Karpas-422 (cell line): ENCODE measurements at regions not wholly inside any gene's neighbourhood (a gene's known extent, or its start where the extent isn't known, plus 50 kb on each side); places are given as distances from the start of the nearest gene placed in this dataset.
A peak's percentile ranks its signal among the peaks of the same experiment; 100 is the strongest.

Source experiments
- DNase-seq: peaks from one replicate; pipeline ENCODE4 v3.0.0-alpha.2; 2015
- H2AFZ ChIP-seq: fragments of 200-600 bp; sonication (generic); 2 replicates; pipeline ENCODE4 v1.6.1; 2014; ENCODE audit warnings: antibody characterized with exemption, low read length, mixed read lengths
- H3K27ac ChIP-seq: fragments of 200-600 bp; sonication (generic); 2 replicates; pipeline ENCODE4 v1.5.1; 2014; ENCODE audit warnings: mild to moderate bottlenecking, low read length, moderate library complexity
- H3K27me3 ChIP-seq: fragments of 200-600 bp; sonication (generic); 2 replicates; pipeline ENCODE4 v1.6.1; 2014; ENCODE audit warnings: low read length, mixed read lengths
- H3K36me3 ChIP-seq: fragments of 200-600 bp; sonication (generic); 2 replicates; pipeline ENCODE4 v1.6.1; 2014; ENCODE audit warnings: low read length, mixed read lengths; ENCODE audit not compliant: insufficient read depth
- H3K4me1 ChIP-seq: fragments of 200-600 bp; sonication (generic); 2 replicates; pipeline ENCODE4 v1.6.1; 2014; ENCODE audit warnings: mild to moderate bottlenecking, low read length, mixed read lengths
- H3K4me2 ChIP-seq: fragments of 200-600 bp; sonication (generic); 2 replicates; pipeline ENCODE4 v1.6.1; 2014; ENCODE audit warnings: low read length, low read depth, mild to moderate bottlenecking; ENCODE audit not compliant: poor library complexity, severe bottlenecking
- H3K4me3 ChIP-seq: fragments of 200-600 bp; sonication (generic); 2 replicates; pipeline ENCODE4 v1.5.1; 2014; ENCODE audit warnings: mild to moderate bottlenecking, antibody characterized with exemption, low read length, mixed read lengths
- H3K79me2 ChIP-seq: fragments of 200-600 bp; sonication (generic); 2 replicates; pipeline ENCODE4 v1.6.1; 2014; ENCODE audit warnings: mild to moderate bottlenecking, low read length, mixed read lengths
- H3K9ac ChIP-seq: fragments of 200-600 bp; sonication (generic); 2 replicates; pipeline ENCODE4 v1.6.0; 2014; ENCODE audit warnings: low read length
- H3K9me2 ChIP-seq: fragments of 200-600 bp; sonication (generic), shearing (Covaris generic); replicated peaks from 2 replicates; pipeline ENCODE4 v1.6.0; 2014; ENCODE audit warnings: mild to moderate bottlenecking, low read length, moderate library complexity; ENCODE audit not compliant: insufficient read depth
- H3K9me3 ChIP-seq: fragments of 300-700, 200-600 bp; sonication (generic); 2 replicates; pipeline ENCODE4 v1.6.1; 2014; ENCODE audit warnings: low read length, mixed read lengths
- H4K20me1 ChIP-seq: fragments of 200-600 bp; sonication (generic); 2 replicates; pipeline ENCODE4 v1.6.1; 2014; ENCODE audit warnings: mild to moderate bottlenecking, antibody characterized with exemption, low read length, low read depth; ENCODE audit not compliant: insufficient read depth

GRCh38 chr5:133829786-133830185, 138.6 kb downstream of the C5orf15 start:
- Histone ChIP-seq H3K27ac (no peak overlapping the region), H3K9me3 (no peaks in the 10 kb centered on the region), H4K20me1 (no peaks in the 10 kb centered on the region), H3K36me3 (no peaks in the 10 kb centered on the region), H3K9me2 (no peaks in the 10 kb centered on the region), H3K4me3 (no peak overlapping the region), H3K4me2 (no peak overlapping the region), H3K79me2 (no peaks in the 10 kb centered on the region), H2AFZ (no peak overlapping the region), H3K27me3 (no peaks in the 10 kb centered on the region), H3K4me1 (peaks cover 10% of the 10 kb centered on the region), H3K9ac (no peak overlapping the region)
- no peak for DNase-seq

- H3K4me3 ChIP-seq: no peak overlapping the region
- H2AFZ ChIP-seq: no peak overlapping the region
- no peaks in the 10 kb centered on the region for H3K9me2 ChIP-seq
- H3K4me1 ChIP-seq: peaks cover 10% of the 10 kb centered on the region
- H3K9ac ChIP-seq: no peak overlapping the region
- H4K20me1 ChIP-seq: no peaks in the 10 kb centered on the region
- no peak for DNase-seq
- H3K27me3 ChIP-seq: no peaks in the 10 kb centered on the region
- no peaks in the 10 kb centered on the region for H3K9me3 ChIP-seq
- H3K36me3 ChIP-seq: no peaks in the 10 kb centered on the region
- H3K4me2 ChIP-seq: no peak overlapping the region
- H3K27ac ChIP-seq: no peak overlapping the region
- H3K79me2 ChIP-seq: no peaks in the 10 kb centered on the region
Observed at GRCh38 chr5:133828722-133829121, 139.7 kb downstream of the C5orf15 start.

GRCh38 chr5:133827830-133828229, 140.6 kb downstream of the C5orf15 start:
- H3K4me3 ChIP-seq: no peak overlapping the region
- no peaks in the 10 kb centered on the region for H3K36me3 ChIP-seq
- H2AFZ ChIP-seq: no peak overlapping the region
- H3K27me3 ChIP-seq: no peaks in the 10 kb centered on the region
- H3K9me2 ChIP-seq: no peaks in the 10 kb centered on the region
- no peak overlapping the region for H3K9ac ChIP-seq
- H3K27ac ChIP-seq: no peak overlapping the region
- H3K9me3 ChIP-seq: no peaks in the 10 kb centered on the region
- H4K20me1 ChIP-seq: no peaks in the 10 kb centered on the region
- DNase-seq: no peak
- H3K79me2 ChIP-seq: no peaks in the 10 kb centered on the region
- H3K4me1 ChIP-seq: peaks cover 10% of the 10 kb centered on the region
- H3K4me2 ChIP-seq: no peak overlapping the region

- Histone ChIP-seq H3K9me3 (no peaks in the 10 kb centered on the region), H3K79me2 (no peaks in the 10 kb centered on the region), H3K4me3 (no peak overlapping the region), H4K20me1 (no peaks in the 10 kb centered on the region), H3K9me2 (no peaks in the 10 kb centered on the region), H3K27ac (no peak overlapping the region), H3K9ac (no peak overlapping the region), H2AFZ (no peak overlapping the region), H3K27me3 (no peaks in the 10 kb centered on the region), H3K4me2 (no peak overlapping the region), H3K36me3 (no peaks in the 10 kb centered on the region), H3K4me1 (peaks cover 10% of the 10 kb centered on the region)
- DNase-seq: no peak
Observed at GRCh38 chr5:133827011-133827410, 141.4 kb downstream of the C5orf15 start.

GRCh38 chr5:133825631-133826289, 142.7 kb downstream of the C5orf15 start:
- no peak overlapping the region for H3K4me2 ChIP-seq
- no peak for DNase-seq
- no peaks in the 10 kb centered on the region for H3K27me3 ChIP-seq
- H3K36me3 ChIP-seq: no peaks in the 10 kb centered on the region
- no peaks in the 10 kb centered on the region for H3K79me2 ChIP-seq
- H3K4me1 ChIP-seq: peaks cover 10% of the 10 kb centered on the region
- no peaks in the 10 kb centered on the region for H4K20me1 ChIP-seq
- no peak overlapping the region for H2AFZ ChIP-seq
- H3K9me3 ChIP-seq: no peaks in the 10 kb centered on the region
- no peaks in the 10 kb centered on the region for H3K9me2 ChIP-seq
- H3K27ac ChIP-seq: no peak overlapping the region
- H3K4me3 ChIP-seq: no peak overlapping the region
- no peak overlapping the region for H3K9ac ChIP-seq

- no peak overlapping the region for H3K4me2 ChIP-seq
- H3K4me3 ChIP-seq: no peak overlapping the region
- H3K27ac ChIP-seq: no peak overlapping the region
- no peaks in the 10 kb centered on the region for H3K9me3 ChIP-seq
- H3K36me3 ChIP-seq: no peaks in the 10 kb centered on the region
- no peak overlapping the region for H3K9ac ChIP-seq
- H3K79me2 ChIP-seq: no peaks in the 10 kb centered on the region
- no peaks in the 10 kb centered on the region for H3K27me3 ChIP-seq
- no peaks in the 10 kb centered on the region for H4K20me1 ChIP-seq
- no peaks in the 10 kb centered on the region for H3K9me2 ChIP-seq
- DNase-seq: no peak
- peaks cover 10% of the 10 kb centered on the region for H3K4me1 ChIP-seq
- H2AFZ ChIP-seq: no peak overlapping the region
Observed at GRCh38 chr5:133824661-133825254, 143.7 kb downstream of the C5orf15 start.

- Histone ChIP-seq H3K9ac (no peak overlapping the region), H2AFZ (no peak overlapping the region), H3K9me3 (no peaks in the 10 kb centered on the region), H3K4me1 (peaks cover 10% of the 10 kb centered on the region), H4K20me1 (no peaks in the 10 kb centered on the region), H3K4me2 (no peak overlapping the region), H3K27me3 (no peaks in the 10 kb centered on the region), H3K9me2 (no peaks in the 10 kb centered on the region), H3K4me3 (no peak overlapping the region), H3K27ac (no peak overlapping the region), H3K79me2 (no peaks in the 10 kb centered on the region), H3K36me3 (no peaks in the 10 kb centered on the region)
- no peak for DNase-seq
Observed at GRCh38 chr5:133821889-133822288, 146.5 kb downstream of the C5orf15 start.

- no peak overlapping the region for H2AFZ ChIP-seq
- no peaks in the 10 kb centered on the region for H3K79me2 ChIP-seq
- peak overlapping the region; percentile 29 for H3K4me2 ChIP-seq
- H3K27ac ChIP-seq: no peak overlapping the region
- H3K9me3 ChIP-seq: no peaks in the 10 kb centered on the region
- no peaks in the 10 kb centered on the region for H4K20me1 ChIP-seq
- H3K27me3 ChIP-seq: no peaks in the 10 kb centered on the region
- no peak overlapping the region for H3K4me3 ChIP-seq
- no peaks in the 10 kb centered on the region for H3K9me2 ChIP-seq
- peaks cover 10% of the 10 kb centered on the region for H3K4me1 ChIP-seq
- no peak overlapping the region for H3K9ac ChIP-seq
- H3K36me3 ChIP-seq: no peaks in the 10 kb centered on the region
- no peak for DNase-seq
Observed at GRCh38 chr5:133821311-133821741, 147.1 kb downstream of the C5orf15 start.
